IMR-90 (cell line): ENCODE measurements at regions not wholly inside any gene's neighbourhood (a gene's known extent, or its start where the extent isn't known, plus 50 kb on each side); places are given as distances from the start of the nearest gene placed in this dataset.

ENCODE experiments used
- ATAC-seq: fragments of 200-7000 bp; cut with Tn5 transposase; 2 replicates; pipeline ENCODE4 v1.9.1; 2020; ENCODE audit warnings: low read depth, mild to moderate bottlenecking, moderate library complexity
- BruUV-seq: library from RNA; stranded (reverse); fragments of 400-500 nt; replicated peaks from 2 replicates; lab custom pipeline; 2021; lab: Mats Ljungman, UMichigan
- CTCF ChIA-PET: fragments of 300-600 bp; formaldehyde crosslinking; extraction: SDS; loops from one replicate; lab custom pipeline; 2021; ENCODE audit warnings: antibody characterized with exemption; lab: Yijun Ruan, JAX
- POLR2A ChIA-PET: fragments of 300-600 bp; sonication (Branson Sonifier 250); formaldehyde crosslinking; loops from one replicate; lab custom pipeline; 2022; ENCODE audit warnings: antibody characterized with exemption; ENCODE audit not compliant: unreplicated experiment; lab: Charles Lee
- DNase-seq: peaks from one replicate; pipeline ENCODE4 v3.0.0; 2013
- H2AFZ ChIP-seq: replicated peaks from 2 replicates; pipeline ENCODE3; 2013; ENCODE audit warnings: low read length, mild to moderate bottlenecking; ENCODE audit not compliant: poor library complexity
- H2AK5ac ChIP-seq: 2 replicates; pipeline ENCODE4 v1.6.1; 2013; ENCODE audit warnings: low read depth, low read length, inconsistent platforms
- H2AK9ac ChIP-seq: replicated peaks from 2 replicates; pipeline ENCODE3; 2013; ENCODE audit warnings: mild to moderate bottlenecking, low read depth, low read length, moderate library complexity; ENCODE audit not compliant: poor library complexity
- H2BK120ac ChIP-seq: 2 replicates; pipeline ENCODE4 v1.6.1; 2013; ENCODE audit warnings: low read depth, low read length, inconsistent platforms
- H2BK15ac ChIP-seq: 3 replicates; pipeline ENCODE4 v1.6.1; 2013; ENCODE audit warnings: low read depth, low read length, inconsistent platforms
- H2BK20ac ChIP-seq: 2 replicates; pipeline ENCODE4 v1.6.1; 2013; ENCODE audit warnings: low read depth, mild to moderate bottlenecking, inconsistent platforms, low read length, moderate library complexity
- H2BK5ac ChIP-seq: 2 replicates; pipeline ENCODE4 v1.6.1; 2013; ENCODE audit warnings: mild to moderate bottlenecking, low read depth, low read length, inconsistent platforms; ENCODE audit not compliant: poor library complexity, severe bottlenecking
- H3K14ac ChIP-seq: replicated peaks from 2 replicates; pipeline ENCODE4 v1.6.1; 2013; ENCODE audit warnings: low read depth, low read length, inconsistent platforms
- H3K18ac ChIP-seq: 2 replicates; pipeline ENCODE4 v1.6.1; 2013; ENCODE audit warnings: low read depth, low read length, control low read depth
- H3K23ac ChIP-seq: 2 replicates; pipeline ENCODE4 v1.6.1; 2013; ENCODE audit warnings: low read depth, low read length, inconsistent platforms
- H3K27ac ChIP-seq: 2 replicates; pipeline ENCODE4 v1.5.1; 2013; ENCODE audit warnings: mild to moderate bottlenecking, control low read depth, low read length; ENCODE audit not compliant: insufficient read depth
- H3K27me3 ChIP-seq: 2 replicates; pipeline ENCODE4 v1.6.1; 2013; ENCODE audit warnings: low read length; ENCODE audit not compliant: control insufficient read depth, insufficient read depth
- H3K36me3 ChIP-seq: 2 replicates; pipeline ENCODE4 v1.6.1; 2013; ENCODE audit warnings: low read length, mixed read lengths; ENCODE audit not compliant: control insufficient read depth, insufficient read depth
- H3K4ac ChIP-seq: 2 replicates; pipeline ENCODE4 v1.6.1; 2013; ENCODE audit warnings: low read depth, low read length, inconsistent platforms
- H3K4me1 ChIP-seq: 2 replicates; pipeline ENCODE4 v1.6.1; 2013; ENCODE audit warnings: low read length, mixed read lengths; ENCODE audit not compliant: control insufficient read depth, insufficient read depth
- H3K4me2 ChIP-seq: 2 replicates; pipeline ENCODE4 v1.6.1; 2013; ENCODE audit warnings: low read depth, mild to moderate bottlenecking, control low read depth, low read length, moderate library complexity
- H3K4me3 ChIP-seq: 2 replicates; pipeline ENCODE4 v1.5.1; 2013; ENCODE audit warnings: low read depth, mild to moderate bottlenecking, control low read depth, low read length, moderate library complexity; ENCODE audit not compliant: insufficient read depth
- H3K56ac ChIP-seq: 2 replicates; pipeline ENCODE4 v1.6.1; 2013; ENCODE audit warnings: low read length, inconsistent platforms; ENCODE audit not compliant: insufficient read depth; ENCODE audit errors: extremely low read depth
- H3K79me1 ChIP-seq, 2 experiments: 2 replicates each; pipeline ENCODE4 v1.6.1; 2013; ENCODE audit warnings: low read length in 2 of 2, inconsistent platforms in 1 of 2, low read depth in 1 of 2
- H3K9ac ChIP-seq: 2 replicates; pipeline ENCODE4 v1.6.1; 2013; ENCODE audit warnings: low read depth, low read length, control low read depth
- H3K9me1 ChIP-seq: 2 replicates; pipeline ENCODE4 v1.6.1; 2013; ENCODE audit warnings: low read length, inconsistent platforms; ENCODE audit not compliant: insufficient read depth
- H3K9me3 ChIP-seq: 2 replicates; pipeline ENCODE4 v1.6.1; 2013; ENCODE audit warnings: low read length; ENCODE audit not compliant: control insufficient read depth, insufficient read depth
- H4K20me1 ChIP-seq: 2 replicates; pipeline ENCODE4 v1.6.1; 2013; ENCODE audit warnings: low read length, inconsistent platforms; ENCODE audit not compliant: insufficient read depth
- H4K5ac ChIP-seq: 2 replicates; pipeline ENCODE4 v1.6.1; 2013; ENCODE audit warnings: mild to moderate bottlenecking, low read depth, low read length, control low read depth
- H4K8ac ChIP-seq, 2 experiments: 2 replicates each; pipeline ENCODE4 v1.6.1; 2013; ENCODE audit warnings: low read depth in 2 of 2, low read length in 2 of 2, control low read depth in 1 of 2, inconsistent platforms in 1 of 2
- H4K91ac ChIP-seq: 2 replicates; pipeline ENCODE4 v1.6.1; 2013; ENCODE audit warnings: low read depth, low read length, inconsistent platforms; ENCODE audit not compliant: insufficient read depth
- FOS ChIP-seq: fragments of 150-350 bp; IDR thresholded peaks from 2 replicates; pipeline ENCODE4 v1.6.1; 2016; ENCODE audit warnings: low read depth, low read length
- NFE2L2 ChIP-seq: fragments of 150-350 bp; IDR thresholded peaks from 2 replicates; pipeline ENCODE4 v1.6.1; 2016; ENCODE audit warnings: low read depth, mild to moderate bottlenecking, low read length
- POLR2A ChIP-seq: IDR thresholded peaks from 2 replicates; pipeline ENCODE4 v1.6.1; 2012; ENCODE audit warnings: mild to moderate bottlenecking, low read depth, low read length
- USF2 ChIP-seq: fragments of 150-350 bp; IDR thresholded peaks from 2 replicates; pipeline ENCODE4 v1.6.1; 2017; ENCODE audit warnings: mild to moderate bottlenecking, antibody characterized with exemption, low read length, low read depth
- WGBS, 2 experiments: methylation state at CpG; one replicate each; pipeline versions ENCODE4 v1.1.5 to v1.1.7; 2013; ENCODE audit warnings: missing lambda C conversion rate in 2 of 2; ENCODE audit not compliant: insufficient read length in 1 of 2; ENCODE audit errors: extremely low coverage in 2 of 2; 5-methylcytosine and 5-hydroxymethylcytosine counted together
- dilution Hi-C: fragments of 300-500 bp; cut with HindIII; formaldehyde crosslinking; loops from one replicate; pipeline ENCODE4 v1.14.3; 2018; ENCODE audit warnings: low sequenced_read_pairs; ENCODE audit not compliant: unreplicated experiment
- in situ Hi-C: fragments of 300-500 bp; cut with MboI; formaldehyde crosslinking; loops from 3 replicates; pipeline ENCODE4 v1.14.3; 2019; ENCODE audit warnings: low sequenced_read_pairs, inconsistent platforms, mixed read lengths
- intact Hi-C: fragments of 100-400 bp; cut with micrococcal nuclease; formaldehyde crosslinking; loops from 2 replicates; pipeline ENCODE4 v1.10.0; 2022
- TF ChIP-seq, protein P1 (sequence below): conservative IDR thresholded peaks from 2 replicates; pipeline ENCODE4 v1.5.1; 2012; ENCODE audit warnings: mild to moderate bottlenecking, low read depth, low read length, improper control_type of control experiment

GRCh38 chr14:106872611-106873446 is 1346.4 kb downstream of the TMEM121 start:
- H4K8ac ChIP-seq, result no peak overlapping the region
- intact Hi-C loops (no loop called here), in situ Hi-C loops (no loop called here), dilution Hi-C loops (no loop called here)
- no peak overlapping the region for H2AFZ ChIP-seq
- no peak overlapping the region for H3K4me2 ChIP-seq
- H2AK5ac ChIP-seq, result no peak overlapping the region
- H2BK15ac ChIP-seq, result no peak overlapping the region
- H2AK9ac ChIP-seq, result no peak overlapping the region
- BruUV-seq, result no TSS peak
- H3K9me1 ChIP-seq, result no peaks in the 10 kb centered on the region
- 78% methylated on average over 3 of the region's 23 CpGs; no CpG with 5 or more reads in 1 of the 2 experiments for WGBS, 2 experiments
- no peak overlapping the region for H4K91ac ChIP-seq
- H3K14ac ChIP-seq, result no peak overlapping the region
- no peak overlapping the region for H3K56ac ChIP-seq
- no peaks in the 10 kb centered on the region for H3K36me3 ChIP-seq
- CTCF ChIA-PET, result no interaction called here
- POLR2A ChIA-PET, result no interaction called here
- H2BK5ac ChIP-seq, result no peak overlapping the region
- H3K4me1 ChIP-seq, result no peaks in the 10 kb centered on the region
- DNase-seq (no peak), ATAC-seq (no peak)
- H3K23ac ChIP-seq, result no peak overlapping the region
- no peak overlapping the region for H3K27ac ChIP-seq
- no peak overlapping the region for H3K9ac ChIP-seq
- H3K18ac ChIP-seq, result no peak overlapping the region
- H4K20me1 ChIP-seq, result no peaks in the 10 kb centered on the region
- peaks cover 4% of the 10 kb centered on the region; the same call in 1 of the 2 replicates for H3K9me3 ChIP-seq
- no peak overlapping the region for H2BK120ac ChIP-seq
- no peaks in the 10 kb centered on the region for H3K27me3 ChIP-seq
- no peak overlapping the region for H3K4me3 ChIP-seq
- H3K79me1 ChIP-seq, result no peaks in the 10 kb centered on the region
- H4K5ac ChIP-seq, result no peak overlapping the region
- no peak overlapping the region for H3K4ac ChIP-seq
- no peak for TF ChIP-seq NFE2L2
- no peak for TF ChIP-seq FOS
- no peak for TF ChIP-seq USF2
- TF ChIP-seq, protein P1, sequence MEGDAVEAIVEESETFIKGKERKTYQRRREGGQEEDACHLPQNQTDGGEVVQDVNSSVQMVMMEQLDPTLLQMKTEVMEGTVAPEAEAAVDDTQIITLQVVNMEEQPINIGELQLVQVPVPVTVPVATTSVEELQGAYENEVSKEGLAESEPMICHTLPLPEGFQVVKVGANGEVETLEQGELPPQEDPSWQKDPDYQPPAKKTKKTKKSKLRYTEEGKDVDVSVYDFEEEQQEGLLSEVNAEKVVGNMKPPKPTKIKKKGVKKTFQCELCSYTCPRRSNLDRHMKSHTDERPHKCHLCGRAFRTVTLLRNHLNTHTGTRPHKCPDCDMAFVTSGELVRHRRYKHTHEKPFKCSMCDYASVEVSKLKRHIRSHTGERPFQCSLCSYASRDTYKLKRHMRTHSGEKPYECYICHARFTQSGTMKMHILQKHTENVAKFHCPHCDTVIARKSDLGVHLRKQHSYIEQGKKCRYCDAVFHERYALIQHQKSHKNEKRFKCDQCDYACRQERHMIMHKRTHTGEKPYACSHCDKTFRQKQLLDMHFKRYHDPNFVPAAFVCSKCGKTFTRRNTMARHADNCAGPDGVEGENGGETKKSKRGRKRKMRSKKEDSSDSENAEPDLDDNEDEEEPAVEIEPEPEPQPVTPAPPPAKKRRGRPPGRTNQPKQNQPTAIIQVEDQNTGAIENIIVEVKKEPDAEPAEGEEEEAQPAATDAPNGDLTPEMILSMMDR, result no peak
- TF ChIP-seq POLR2A, result no peak
- no peak overlapping the region for H2BK20ac ChIP-seq
